ENCODE measurements at regions not wholly inside any gene's neighbourhood (a gene's known extent, or its start where the extent isn't known, plus 50 kb on each side); places are given as distances from the start of the nearest gene placed in this dataset.

GRCh38 chr2:16323551-16324543 lies 341.8 kb downstream of the CYRIA start:
- no peak for DNase-seq
- no peak overlapping the region for H3K27ac ChIP-seq
- intact Hi-C loops (cut with DNase I) = no loop called here
- no peaks in the 10 kb centered on the region for H3K27me3 ChIP-seq
- H3K4me1 ChIP-seq = no peaks in the 10 kb centered on the region
- no peaks in the 10 kb centered on the region for H3K36me3 ChIP-seq
- TF ChIP-seq CTCF (IDR thresholded peaks at IDR 0.05) (no peak), POLR2A (IDR thresholded peaks at IDR 0.05) (no peak)
- H3K4me3 ChIP-seq = no peak overlapping the region
- no peaks in the 10 kb centered on the region for H3K9me3 ChIP-seq
- WGBS, 2 donors = 71 to 82% methylated on average over 9 of the region's 9 CpGs

- H3K36me3 ChIP-seq = no peaks in the 10 kb centered on the region
- 77 to 79% methylated on average over 4 of the region's 4 CpGs for WGBS, 2 donors
Observed at GRCh38 chr2:16323126-16323520, 342.5 kb downstream of the CYRIA start.

GRCh38 chr2:16322308-16323125 lies 343.1 kb downstream of the CYRIA start:
- H3K27me3 ChIP-seq = no peaks in the 10 kb centered on the region
- no peaks in the 10 kb centered on the region for H3K9me3 ChIP-seq
- TF ChIP-seq POLR2A (IDR thresholded peaks at IDR 0.05) (no peak), CTCF (IDR thresholded peaks at IDR 0.05) (no peak)
- intact Hi-C loops (cut with DNase I) = no loop called here
- H3K36me3 ChIP-seq = no peaks in the 10 kb centered on the region
- H3K27ac ChIP-seq = no peak overlapping the region
- no peak overlapping the region for H3K4me3 ChIP-seq
- no peaks in the 10 kb centered on the region for H3K4me1 ChIP-seq
- 67 to 74% methylated on average over 8 to 9 of the region's 9 CpGs for WGBS, 2 donors
- no peak for DNase-seq

More at GRCh38 chr2:16323126-16323520, 342.5 kb downstream of the CYRIA start:
- Histone ChIP-seq H3K27me3 (no peaks in the 10 kb centered on the region), H3K9me3 (no peaks in the 10 kb centered on the region), H3K27ac (no peak overlapping the region), H3K4me3 (no peak overlapping the region), H3K4me1 (no peaks in the 10 kb centered on the region)
- no peak for DNase-seq
- intact Hi-C loops (cut with DNase I) = no loop called here
- no peak for TF ChIP-seq POLR2A (IDR thresholded peaks at IDR 0.05)
- TF ChIP-seq CTCF (IDR thresholded peaks at IDR 0.05) = no peak

GRCh38 chr2:16321872-16322271 lies 343.8 kb downstream of the CYRIA start:
- intact Hi-C loops (cut with DNase I) = no loop called here
- no peak for TF ChIP-seq POLR2A (IDR thresholded peaks at IDR 0.05)
- TF ChIP-seq CTCF (IDR thresholded peaks at IDR 0.05) = no peak
- no peaks in the 10 kb centered on the region for H3K36me3 ChIP-seq
- no peak overlapping the region for H3K4me3 ChIP-seq
- DNase-seq = no peak
- no peaks in the 10 kb centered on the region for H3K27me3 ChIP-seq
- no peak overlapping the region for H3K27ac ChIP-seq
- WGBS, 2 donors = 87 to 93% methylated on average over 3 to 4 of the region's 4 CpGs
- H3K4me1 ChIP-seq = no peaks in the 10 kb centered on the region
- no peaks in the 10 kb centered on the region for H3K9me3 ChIP-seq

GRCh38 chr2:16321256-16321655 lies 344.4 kb downstream of the CYRIA start:
- no peaks in the 10 kb centered on the region for H3K36me3 ChIP-seq

More at GRCh38 chr2:16321256-16321655, 344.4 kb downstream of the CYRIA start:
- 78 to 82% methylated on average over 4 to 5 of the region's 9 CpGs for WGBS, 2 donors
- DNase-seq = no peak
- Histone ChIP-seq H3K27me3 (no peaks in the 10 kb centered on the region), H3K4me3 (no peak overlapping the region), H3K27ac (no peak overlapping the region), H3K4me1 (no peaks in the 10 kb centered on the region), H3K9me3 (no peaks in the 10 kb centered on the region)
- TF ChIP-seq POLR2A (IDR thresholded peaks at IDR 0.05) (no peak), CTCF (IDR thresholded peaks at IDR 0.05) (no peak)
- intact Hi-C loops (cut with DNase I) = no loop called here
